ENCODE measurements at regions not wholly inside any gene's neighbourhood (a gene's known extent, or its start where the extent isn't known, plus 50 kb on each side); places are given as distances from the start of the nearest gene placed in this dataset.

DNA sequence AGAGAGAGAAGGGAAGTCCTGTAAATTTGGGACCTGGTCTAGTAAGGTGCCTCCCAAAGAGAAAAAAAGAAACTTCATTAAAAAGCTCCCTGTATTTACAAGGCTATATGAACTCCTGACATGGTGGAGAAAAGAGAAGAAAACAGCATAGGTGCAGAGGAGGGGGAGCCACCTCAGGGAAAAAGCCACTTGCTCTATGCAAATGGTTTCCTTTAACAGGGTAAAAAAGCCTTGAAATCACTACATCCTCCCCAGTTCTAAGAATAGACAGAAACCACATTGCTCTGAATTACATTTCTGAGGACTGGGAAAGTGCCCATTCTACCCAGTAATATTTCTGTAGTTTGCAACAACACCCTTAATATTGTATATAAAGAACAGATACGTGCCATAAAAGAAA, 165.5 kb downstream of the KLF8 start:
- TF ChIP-seq, protein P1, sequence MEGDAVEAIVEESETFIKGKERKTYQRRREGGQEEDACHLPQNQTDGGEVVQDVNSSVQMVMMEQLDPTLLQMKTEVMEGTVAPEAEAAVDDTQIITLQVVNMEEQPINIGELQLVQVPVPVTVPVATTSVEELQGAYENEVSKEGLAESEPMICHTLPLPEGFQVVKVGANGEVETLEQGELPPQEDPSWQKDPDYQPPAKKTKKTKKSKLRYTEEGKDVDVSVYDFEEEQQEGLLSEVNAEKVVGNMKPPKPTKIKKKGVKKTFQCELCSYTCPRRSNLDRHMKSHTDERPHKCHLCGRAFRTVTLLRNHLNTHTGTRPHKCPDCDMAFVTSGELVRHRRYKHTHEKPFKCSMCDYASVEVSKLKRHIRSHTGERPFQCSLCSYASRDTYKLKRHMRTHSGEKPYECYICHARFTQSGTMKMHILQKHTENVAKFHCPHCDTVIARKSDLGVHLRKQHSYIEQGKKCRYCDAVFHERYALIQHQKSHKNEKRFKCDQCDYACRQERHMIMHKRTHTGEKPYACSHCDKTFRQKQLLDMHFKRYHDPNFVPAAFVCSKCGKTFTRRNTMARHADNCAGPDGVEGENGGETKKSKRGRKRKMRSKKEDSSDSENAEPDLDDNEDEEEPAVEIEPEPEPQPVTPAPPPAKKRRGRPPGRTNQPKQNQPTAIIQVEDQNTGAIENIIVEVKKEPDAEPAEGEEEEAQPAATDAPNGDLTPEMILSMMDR (IDR thresholded peaks at IDR 0.05) = no peak
- TF ChIP-seq POLR2AphosphoS5 (IDR thresholded peaks at IDR 0.05) = no peak

Data from stomach (tissue), 4 donors.